ENCODE measurements at regions not wholly inside any gene's neighbourhood (a gene's known extent, or its start where the extent isn't known, plus 50 kb on each side); places are given as distances from the start of the nearest gene placed in this dataset.

GRCh38 chr5:165495829-165496380 is 1990.5 kb downstream of the MAT2B start:
- TF ChIP-seq CTCF (IDR thresholded peaks at IDR 0.05) (no peak), JUN (CRISPR knock-in tag; IDR thresholded peaks at IDR 0.05) (no peak), NR1H2 (CRISPR knock-in tag; IDR thresholded peaks at IDR 0.05) (no peak), STAT6 (CRISPR knock-in tag; conservative IDR thresholded peaks at IDR 0.05; ENCODE audit: low read depth) (no peak), MAX (CRISPR knock-in tag; IDR thresholded peaks at IDR 0.05) (no peak), PRDM15 (CRISPR knock-in tag; IDR thresholded peaks at IDR 0.05) (no peak), ETV6 (CRISPR knock-in tag; IDR thresholded peaks at IDR 0.05) (no peak), IRF1 (CRISPR knock-in tag; IDR thresholded peaks at IDR 0.05) (no peak)
